GM12865 (cell line): ENCODE measurements at regions not wholly inside any gene's neighbourhood (a gene's known extent, or its start where the extent isn't known, plus 50 kb on each side); places are given as distances from the start of the nearest gene placed in this dataset.

ENCODE experiments used
- DNase-seq: peaks from one replicate; pipeline ENCODE4 v3.0.0; 2010; ENCODE audit warnings: low read depth
- H3K4me3 ChIP-seq: 2 replicates; pipeline ENCODE4 v1.5.1; 2011; ENCODE audit warnings: mild to moderate bottlenecking, low read depth, low read length, control low read depth
- TF ChIP-seq, protein P1 (sequence below): IDR thresholded peaks from 2 replicates; pipeline ENCODE4 v1.5.1; 2011; ENCODE audit warnings: low read length, control low read depth, low read depth, inconsistent platforms; ENCODE audit not compliant: insufficient read depth; ENCODE audit errors: missing control alignments

DNA sequence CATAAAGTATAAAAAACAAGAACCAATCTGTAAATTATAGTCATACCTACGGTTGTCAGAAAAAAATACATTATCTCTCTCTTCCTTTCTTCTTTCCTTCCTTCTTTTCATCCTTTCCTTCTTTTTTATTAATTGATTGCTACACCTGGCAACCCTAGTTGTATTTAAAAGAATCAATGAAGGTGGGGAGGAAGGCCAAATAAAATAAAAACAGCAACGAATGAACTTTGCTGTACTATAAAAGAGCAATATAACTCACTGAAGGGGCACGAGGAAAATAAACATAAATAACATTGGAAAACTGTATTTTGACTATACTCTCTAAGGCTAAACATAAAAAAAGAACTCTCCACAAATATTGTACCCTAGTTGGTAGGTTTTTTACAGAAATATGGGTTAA is 898.2 kb upstream of the USP15 start:
- H3K4me3 ChIP-seq = no peak overlapping the region
- DNase-seq = no peak
- TF ChIP-seq, protein P1, sequence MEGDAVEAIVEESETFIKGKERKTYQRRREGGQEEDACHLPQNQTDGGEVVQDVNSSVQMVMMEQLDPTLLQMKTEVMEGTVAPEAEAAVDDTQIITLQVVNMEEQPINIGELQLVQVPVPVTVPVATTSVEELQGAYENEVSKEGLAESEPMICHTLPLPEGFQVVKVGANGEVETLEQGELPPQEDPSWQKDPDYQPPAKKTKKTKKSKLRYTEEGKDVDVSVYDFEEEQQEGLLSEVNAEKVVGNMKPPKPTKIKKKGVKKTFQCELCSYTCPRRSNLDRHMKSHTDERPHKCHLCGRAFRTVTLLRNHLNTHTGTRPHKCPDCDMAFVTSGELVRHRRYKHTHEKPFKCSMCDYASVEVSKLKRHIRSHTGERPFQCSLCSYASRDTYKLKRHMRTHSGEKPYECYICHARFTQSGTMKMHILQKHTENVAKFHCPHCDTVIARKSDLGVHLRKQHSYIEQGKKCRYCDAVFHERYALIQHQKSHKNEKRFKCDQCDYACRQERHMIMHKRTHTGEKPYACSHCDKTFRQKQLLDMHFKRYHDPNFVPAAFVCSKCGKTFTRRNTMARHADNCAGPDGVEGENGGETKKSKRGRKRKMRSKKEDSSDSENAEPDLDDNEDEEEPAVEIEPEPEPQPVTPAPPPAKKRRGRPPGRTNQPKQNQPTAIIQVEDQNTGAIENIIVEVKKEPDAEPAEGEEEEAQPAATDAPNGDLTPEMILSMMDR = no peak

- H3K4me3 ChIP-seq = no peak overlapping the region
- TF ChIP-seq, protein P1 = no peak
- DNase-seq = no peak
Measured at GRCh38 chr12:61365001-61365400, 895.2 kb upstream of the USP15 start.

GRCh38 chr12:61367281-61367785 is 892.9 kb upstream of the USP15 start:
- TF ChIP-seq, protein P1 = no peak
- DNase-seq = no peak
- H3K4me3 ChIP-seq = no peak overlapping the region

DNA sequence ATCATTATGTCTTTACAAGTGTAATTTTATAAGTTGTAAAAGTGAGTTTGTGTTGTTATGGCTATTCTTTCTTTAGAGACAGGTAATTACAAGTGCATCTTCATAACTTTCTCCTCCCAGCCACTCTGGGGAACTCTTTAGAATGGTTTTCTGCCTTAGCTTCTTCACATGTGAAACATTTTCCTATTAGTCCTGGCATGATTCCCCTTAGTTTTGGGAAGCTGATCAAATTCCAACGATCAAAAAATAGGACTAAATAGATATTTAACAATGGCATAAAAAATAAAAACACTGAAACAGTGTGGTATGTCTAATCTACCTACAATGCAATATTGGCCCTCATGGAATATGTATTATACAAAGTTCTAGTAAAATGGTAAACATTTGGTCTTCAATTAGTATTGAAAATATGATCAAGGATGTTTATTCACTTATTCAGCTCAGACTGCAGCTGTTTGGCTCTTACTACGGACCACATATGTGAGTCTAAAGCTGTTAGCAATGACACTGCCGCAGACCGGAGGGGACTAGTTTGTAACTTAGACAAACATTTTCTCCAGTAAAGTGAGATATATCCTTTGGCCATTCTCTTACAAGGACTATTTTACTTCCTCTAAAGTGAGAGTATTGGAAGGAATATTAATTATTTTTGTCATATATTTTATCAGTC is 890.8 kb upstream of the USP15 start:
- no peak overlapping the region for H3K4me3 ChIP-seq
- TF ChIP-seq, protein P1 = no peak
- no peak for DNase-seq

- H3K4me3 ChIP-seq = no peak overlapping the region
- no peak for DNase-seq
- TF ChIP-seq, protein P1 = no peak
Measured at GRCh38 chr12:61384511-61384910, 875.7 kb upstream of the USP15 start.

- H3K4me3 ChIP-seq = no peak overlapping the region
- no peak for DNase-seq
- TF ChIP-seq, protein P1 = no peak
Measured at GRCh38 chr12:61385771-61386170, 874.4 kb upstream of the USP15 start.

DNA sequence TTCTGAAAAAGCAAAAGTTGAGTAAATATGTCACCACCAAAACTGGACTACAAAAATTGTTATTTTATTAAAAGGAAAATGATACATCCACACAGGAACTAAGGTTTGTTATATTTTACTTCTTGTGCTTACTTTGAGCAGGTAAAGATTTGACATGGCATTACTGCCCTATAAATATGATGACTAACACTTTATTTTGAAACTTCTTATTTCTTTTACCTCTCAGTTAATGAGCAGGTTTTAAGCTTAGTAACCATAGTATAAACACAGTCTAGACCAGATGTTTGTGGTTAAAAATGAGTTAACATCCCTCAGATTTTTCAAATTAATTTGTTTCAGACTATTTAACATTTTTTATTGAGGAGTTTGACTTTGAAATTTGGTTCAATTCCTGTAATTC is 862.5 kb upstream of the USP15 start:
- no peak overlapping the region for H3K4me3 ChIP-seq
- no peak for DNase-seq
- TF ChIP-seq, protein P1 = no peak
